Gastroesophageal sphincter (tissue), 4 donors: ENCODE measurements at regions not wholly inside any gene's neighbourhood (a gene's known extent, or its start where the extent isn't known, plus 50 kb on each side); places are given as distances from the start of the nearest gene placed in this dataset.

Experiments
- ATAC-seq: fragments of 150-250 bp; one replicate; pipeline ENCODE4 v1.9.1; 2016; ENCODE audit warnings: mild to moderate bottlenecking, moderate library complexity
- H3K27ac ChIP-seq, 4 donors: fragments of 200-600 bp; sonication (generic) in 3 of 4; 1 replicate in 3 of 4; 2 replicates in 1 of 4; pipeline ENCODE4 v1.5.1; 2016 to 2019
- H3K27me3 ChIP-seq: fragments of 200-600 bp; sonication (generic); one replicate; pipeline ENCODE4 v1.5.1; 2019
- H3K36me3 ChIP-seq, 2 donors: fragments of 200-600 bp; sonication (generic); one replicate each; pipeline ENCODE4 v1.5.1; 2019; ENCODE audit warnings: control low read depth in 1 of 2
- H3K4me1 ChIP-seq, 3 donors: fragments of 200-600 bp; sonication (generic); 1 replicate in 2 of 3; 2 replicates in 1 of 3; pipeline ENCODE4 v1.5.1; 2016 to 2019; ENCODE audit warnings: control low read depth in 2 of 3
- H3K4me3 ChIP-seq, 2 donors: fragments of 200-600 bp; sonication (generic); one replicate each; pipeline ENCODE4 v1.5.1; 2019; ENCODE audit warnings: mild to moderate bottlenecking in 1 of 2, moderate library complexity in 1 of 2
- H3K9me3 ChIP-seq, 3 donors: fragments of 200-600 bp; sonication (generic); one replicate each; pipeline ENCODE4 v1.5.1; 2017 to 2019; ENCODE audit warnings: control low read depth in 2 of 3
- EP300 ChIP-seq: sonication (generic); formaldehyde crosslinking; IDR thresholded peaks from one replicate; pipeline ENCODE4 v1.6.1; 2017; ENCODE audit warnings: antibody characterized with exemption, mild to moderate bottlenecking
- POLR2A ChIP-seq, 2 donors: fragments of 450-650 bp; IDR thresholded peaks; one replicate each; pipeline ENCODE4 v1.6.1; 2017; ENCODE audit warnings: antibody characterized with exemption in 2 of 2, mild to moderate bottlenecking in 2 of 2, moderate library complexity in 1 of 2
- POLR2AphosphoS5 ChIP-seq: sonication (generic); formaldehyde crosslinking; IDR thresholded peaks from one replicate; pipeline ENCODE4 v1.6.1; 2017; ENCODE audit warnings: antibody characterized with exemption
- WGBS, 2 donors: methylation state at CpG; one replicate each; pipeline ENCODE4 v1.1.5; 2018; ENCODE audit warnings: low coverage in 1 of 2; 5-methylcytosine and 5-hydroxymethylcytosine counted together
- TF ChIP-seq, protein P1 (sequence below), 4 experiments: fragments of 200-600 bp in 2 of 4; fragments of 450-650 bp in 2 of 4; sonication (generic) in 1 of 4; IDR thresholded peaks; one replicate each; pipeline ENCODE4 v1.5.1; 2017 to 2019; ENCODE audit warnings: antibody characterized with exemption in 4 of 4, mild to moderate bottlenecking in 2 of 4, moderate library complexity in 2 of 4

DNA sequence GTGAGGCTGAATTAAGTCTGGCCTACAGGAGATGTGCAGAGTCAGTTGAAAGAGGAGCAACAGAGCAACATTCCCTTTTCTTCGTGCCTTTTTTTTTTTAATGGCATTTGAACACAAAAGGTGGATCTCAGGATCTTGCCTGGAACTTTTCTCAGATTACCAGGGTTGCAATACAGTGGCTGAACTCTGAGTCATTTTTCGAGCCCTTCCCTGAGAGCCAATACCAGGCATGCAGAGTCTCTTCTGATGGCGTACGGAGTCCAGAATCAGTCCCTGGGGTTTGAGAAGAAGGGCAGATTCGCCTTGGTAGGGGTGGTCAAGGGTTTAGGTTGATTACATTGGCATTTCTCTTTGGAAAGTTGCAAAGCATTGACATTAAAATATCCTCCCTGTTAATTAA lies 271.5 kb downstream of the GAS1 start:
- TF ChIP-seq POLR2AphosphoS5, result no peak
- no peak for TF ChIP-seq POLR2A (IDR thresholded peaks at IDR 0.05)
- TF ChIP-seq EP300, result no peak
- 91 to 100% methylated on average over 3 to 4 of the region's 5 CpGs for WGBS, 2 donors

DNA sequence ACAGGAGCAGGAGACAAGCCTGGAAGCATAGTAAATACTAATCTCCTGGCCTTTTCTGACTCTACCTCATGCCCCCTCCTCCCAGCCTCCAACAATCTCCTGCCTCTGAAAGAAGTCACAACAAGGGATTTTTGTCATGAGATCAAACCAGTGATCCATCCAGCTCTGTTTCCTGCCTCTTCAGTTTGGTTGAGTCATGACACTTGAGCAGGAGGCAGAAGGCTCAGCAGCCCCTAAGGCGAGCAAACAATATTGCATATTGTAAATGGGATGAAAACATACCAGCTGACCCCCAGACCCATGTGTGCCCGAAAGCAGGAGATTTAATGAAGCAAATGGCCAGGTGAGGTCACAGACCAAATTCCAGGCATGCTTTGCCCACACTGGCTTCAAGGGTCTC lies 272.8 kb downstream of the GAS1 start:
- TF ChIP-seq POLR2AphosphoS5 (no peak), POLR2A (IDR thresholded peaks at IDR 0.05) (no peak), EP300 (no peak)
- TF ChIP-seq, protein P1, sequence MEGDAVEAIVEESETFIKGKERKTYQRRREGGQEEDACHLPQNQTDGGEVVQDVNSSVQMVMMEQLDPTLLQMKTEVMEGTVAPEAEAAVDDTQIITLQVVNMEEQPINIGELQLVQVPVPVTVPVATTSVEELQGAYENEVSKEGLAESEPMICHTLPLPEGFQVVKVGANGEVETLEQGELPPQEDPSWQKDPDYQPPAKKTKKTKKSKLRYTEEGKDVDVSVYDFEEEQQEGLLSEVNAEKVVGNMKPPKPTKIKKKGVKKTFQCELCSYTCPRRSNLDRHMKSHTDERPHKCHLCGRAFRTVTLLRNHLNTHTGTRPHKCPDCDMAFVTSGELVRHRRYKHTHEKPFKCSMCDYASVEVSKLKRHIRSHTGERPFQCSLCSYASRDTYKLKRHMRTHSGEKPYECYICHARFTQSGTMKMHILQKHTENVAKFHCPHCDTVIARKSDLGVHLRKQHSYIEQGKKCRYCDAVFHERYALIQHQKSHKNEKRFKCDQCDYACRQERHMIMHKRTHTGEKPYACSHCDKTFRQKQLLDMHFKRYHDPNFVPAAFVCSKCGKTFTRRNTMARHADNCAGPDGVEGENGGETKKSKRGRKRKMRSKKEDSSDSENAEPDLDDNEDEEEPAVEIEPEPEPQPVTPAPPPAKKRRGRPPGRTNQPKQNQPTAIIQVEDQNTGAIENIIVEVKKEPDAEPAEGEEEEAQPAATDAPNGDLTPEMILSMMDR (IDR thresholded peaks at IDR 0.05), result no peak
- Histone ChIP-seq H3K4me1 (peaks cover 0 to 5% (median 0%) of the 10 kb centered on the region in 3 donors), H3K27ac (no peak overlapping the region), H3K27me3 (no peaks in the 10 kb centered on the region), H3K36me3 (no peaks in the 10 kb centered on the region), H3K4me3 (no peak overlapping the region), H3K9me3 (peaks cover 0 to 13% (median 0%) of the 10 kb centered on the region in 3 donors)
- no peak for ATAC-seq
- WGBS, 2 donors, result 33 to 80% methylated on average over 1 of the region's 2 CpGs

More for the DNA sequence above, 271.5 kb downstream of the GAS1 start:
- Histone ChIP-seq H3K9me3 (peaks cover 0 to 2% (median 0%) of the 10 kb centered on the region in 3 donors), H3K36me3 (no peaks in the 10 kb centered on the region), H3K4me1 (peaks cover 0 to 5% (median 0%) of the 10 kb centered on the region in 3 donors), H3K27me3 (no peaks in the 10 kb centered on the region), H3K4me3 (no peak overlapping the region), H3K27ac (no peak overlapping the region)
- no peak for ATAC-seq

- Histone ChIP-seq H3K27ac (no peak overlapping the region), H3K27me3 (no peaks in the 10 kb centered on the region), H3K4me1 (peaks cover 0 to 5% (median 0%) of the 10 kb centered on the region in 3 donors), H3K9me3 (peaks cover 0 to 13% (median 0%) of the 10 kb centered on the region in 3 donors), H3K4me3 (no peak overlapping the region), H3K36me3 (no peaks in the 10 kb centered on the region)
- ATAC-seq, result no peak
- WGBS, 2 donors, result 82 to 100% methylated on average over 1 to 2 of the region's 2 CpGs
- TF ChIP-seq EP300 (no peak), POLR2AphosphoS5 (no peak), POLR2A (IDR thresholded peaks at IDR 0.05) (no peak)
- TF ChIP-seq, protein P1 (IDR thresholded peaks at IDR 0.05), result no peak
Observed at GRCh38 chr9:86672966-86673365, 274.3 kb downstream of the GAS1 start.

- H3K4me1 ChIP-seq, result peaks cover 0 to 5% (median 0%) of the 10 kb centered on the region in 3 donors
- H3K27ac ChIP-seq, result peak overlapping the region in 1 of 4 donors; percentile 29
- no peak for TF ChIP-seq EP300
- no peak for TF ChIP-seq POLR2A (IDR thresholded peaks at IDR 0.05)
- TF ChIP-seq, protein P1 (IDR thresholded peaks at IDR 0.05), result no peak
- no peak for TF ChIP-seq POLR2AphosphoS5
- H3K27me3 ChIP-seq, result no peaks in the 10 kb centered on the region
- peaks cover 0 to 13% (median 0%) of the 10 kb centered on the region in 3 donors for H3K9me3 ChIP-seq
- no peak for ATAC-seq
- H3K36me3 ChIP-seq, result no peaks in the 10 kb centered on the region
- no peak overlapping the region for H3K4me3 ChIP-seq
- WGBS, 2 donors, result 41 to 51% methylated on average over 7 to 8 of the region's 9 CpGs
Observed at GRCh38 chr9:86672301-86672700, 275.0 kb downstream of the GAS1 start.

DNA sequence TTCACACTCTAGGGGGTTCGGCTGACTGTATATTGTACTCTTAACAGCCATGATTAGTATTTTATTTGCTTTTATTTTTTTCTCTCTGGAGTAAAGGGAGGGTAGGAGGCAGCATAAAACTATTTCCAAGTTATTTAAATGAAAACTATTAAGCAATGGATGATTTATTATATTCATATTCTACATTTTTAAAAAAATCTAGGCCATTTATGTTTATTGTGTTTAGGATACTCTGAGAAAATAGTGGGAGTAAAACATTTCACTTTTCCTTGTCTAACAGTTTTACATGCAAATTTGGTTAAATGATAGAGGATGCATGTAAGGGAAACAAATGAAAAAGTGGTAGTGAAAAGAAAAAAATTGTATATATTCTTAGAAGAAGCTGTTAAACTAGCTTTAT lies 276.3 kb downstream of the GAS1 start:
- H3K27ac ChIP-seq, result no peak overlapping the region
- H3K9me3 ChIP-seq, result peaks cover 0 to 13% (median 0%) of the 10 kb centered on the region in 3 donors
- no peak for TF ChIP-seq POLR2A (IDR thresholded peaks at IDR 0.05)
- no peak for TF ChIP-seq EP300
- TF ChIP-seq, protein P1 (IDR thresholded peaks at IDR 0.05), result no peak
- 90 to 95% methylated on average over 1 of the region's 1 CpG for WGBS, 2 donors
- H3K4me3 ChIP-seq, result no peak overlapping the region
- ATAC-seq, result no peak
- no peaks in the 10 kb centered on the region for H3K36me3 ChIP-seq
- H3K4me1 ChIP-seq, result peaks cover 0 to 5% (median 0%) of the 10 kb centered on the region in 3 donors
- no peaks in the 10 kb centered on the region for H3K27me3 ChIP-seq
